Ovary (tissue), 7 donors: ENCODE measurements at regions not wholly inside any gene's neighbourhood (a gene's known extent, or its start where the extent isn't known, plus 50 kb on each side); places are given as distances from the start of the nearest gene placed in this dataset.

ENCODE experiments used
- DNase-seq, 5 donors: peaks; one replicate each; pipeline ENCODE4 v3.0.0-alpha.2; 2019 to 2020
- H3K27ac ChIP-seq, 2 donors: fragments of 200-600 bp; one replicate each; pipeline versions ENCODE4 v1.5.1 to v1.8.0; 2019 to 2022
- H3K27me3 ChIP-seq: fragments of 200-600 bp; one replicate; pipeline ENCODE4 v1.8.0; 2022
- H3K36me3 ChIP-seq: fragments of 200-600 bp; sonication (generic); one replicate; pipeline ENCODE4 v1.5.1; 2019
- H3K4me1 ChIP-seq: one replicate; pipeline ENCODE4 v1.8.1; 2013; ENCODE audit warnings: mild to moderate bottlenecking, moderate library complexity; ENCODE audit not compliant: insufficient read depth
- H3K4me3 ChIP-seq: fragments of 200-600 bp; sonication (generic); one replicate; pipeline ENCODE4 v1.5.1; 2017
- H3K9me3 ChIP-seq, 2 donors: fragments of 200-600 bp in 1 of 2; sonication (generic) in 1 of 2; one replicate each; pipeline versions ENCODE4 v1.5.1 to v1.8.1; 2013 to 2019; ENCODE audit warnings: mild to moderate bottlenecking in 1 of 2, moderate library complexity in 1 of 2
- CTCF ChIP-seq, 3 donors: fragments of 450-650 bp in 2 of 3; fragments of 200-600 bp in 1 of 3; IDR thresholded peaks; one replicate each; pipeline versions ENCODE4 v1.5.1 to v1.8.0; 2016 to 2022; ENCODE audit warnings: antibody characterized with exemption in 3 of 3, mild to moderate bottlenecking in 1 of 3
- EP300 ChIP-seq: sonication (generic); formaldehyde crosslinking; IDR thresholded peaks from one replicate; pipeline ENCODE4 v1.6.1; 2017; ENCODE audit warnings: antibody characterized with exemption
- POLR2A ChIP-seq: fragments of 450-650 bp; IDR thresholded peaks from one replicate; pipeline ENCODE4 v1.6.1; 2017; ENCODE audit warnings: antibody characterized with exemption, mild to moderate bottlenecking, moderate library complexity
- WGBS, 3 donors: extraction: QIAGEN DNeasy Blood & Tissue Kit in 1 of 3; methylation state at CpG; one replicate each; pipeline versions ENCODE4 v1.1.5 to v1.1.7; 2013 to 2017; 5-methylcytosine and 5-hydroxymethylcytosine counted together
- intact Hi-C, 4 donors: fragments of 100-400 bp; cut with DNase I; formaldehyde crosslinking; loops; one replicate each; pipeline versions ENCODE4 v1.11.0 to v1.15.1; 2022 to 2023
- donor health status: DM: no; HTN: no; CAD: no; lungs with moderate emphysema.
- donor health status: DM: no; HTN: no; CAD: no.
- donor health status: Bipolar disorder and iron deficiency.
- donor health status: DM: no; HTN: no; CAD: no.
- donor health status: DM: yes; HTN: yes; CAD: no.

DNA sequence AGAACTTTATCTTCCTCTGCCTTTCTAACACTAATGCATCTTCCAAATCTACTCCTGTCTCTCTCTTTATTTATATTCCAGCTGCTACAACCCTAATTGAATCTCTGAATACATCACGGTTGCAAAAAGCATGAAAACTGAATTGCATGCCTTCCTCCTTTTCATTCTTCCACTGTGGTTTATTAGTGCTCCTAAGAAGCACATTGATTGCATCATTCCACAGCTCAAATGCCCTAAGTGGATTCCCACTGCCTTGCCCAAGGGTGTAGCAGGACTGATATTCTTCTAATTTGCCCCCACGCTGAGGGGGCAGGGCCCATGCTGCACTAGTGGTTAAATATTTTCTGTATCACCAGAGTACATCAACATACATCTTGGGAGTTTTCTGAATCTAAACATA, 640.8 kb downstream of the EFNB2 start:
- 62 to 70% (median 62%) methylated on average over 2 of the region's 2 CpGs for WGBS, 3 donors
- DNase-seq: no peak
- Histone ChIP-seq H3K4me1 (no peaks in the 10 kb centered on the region), H3K27me3 (no peaks in the 10 kb centered on the region), H3K36me3 (no peaks in the 10 kb centered on the region), H3K27ac (no peak overlapping the region), H3K4me3 (no peak overlapping the region), H3K9me3 (no peaks in the 10 kb centered on the region)
- TF ChIP-seq POLR2A: no peak
- TF ChIP-seq EP300: no peak
- intact Hi-C loops: no loop called here

DNA sequence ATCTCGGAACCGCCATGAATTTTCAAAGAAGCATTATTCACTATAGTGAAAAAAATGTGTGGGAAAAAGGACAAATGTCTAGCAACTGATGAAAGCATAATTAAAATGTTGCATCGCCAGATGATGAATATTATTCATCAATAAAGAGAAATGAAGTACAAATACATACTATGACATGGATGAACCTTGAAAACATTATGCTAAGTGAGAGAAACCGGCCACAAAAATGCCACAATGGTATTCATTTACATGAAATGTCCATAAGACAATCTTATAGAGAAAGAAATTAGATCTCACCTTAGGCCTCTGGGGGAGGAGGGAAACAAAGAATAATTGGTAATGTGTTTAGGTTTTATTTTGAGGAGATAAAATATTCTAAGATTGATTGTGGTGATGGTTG, 645.0 kb downstream of the EFNB2 start:
- Histone ChIP-seq H3K4me1 (no peaks in the 10 kb centered on the region), H3K9me3 (no peaks in the 10 kb centered on the region), H3K27me3 (no peaks in the 10 kb centered on the region), H3K4me3 (no peak overlapping the region), H3K27ac (no peak overlapping the region), H3K36me3 (no peaks in the 10 kb centered on the region)
- no peak for DNase-seq
- 91 to 96% (median 95%) methylated on average over 4 of the region's 4 CpGs for WGBS, 3 donors
- intact Hi-C loops: no loop called here
- no peak for TF ChIP-seq POLR2A
- no peak for TF ChIP-seq EP300
- TF ChIP-seq CTCF (IDR thresholded peaks at IDR 0.05): no peak

DNA sequence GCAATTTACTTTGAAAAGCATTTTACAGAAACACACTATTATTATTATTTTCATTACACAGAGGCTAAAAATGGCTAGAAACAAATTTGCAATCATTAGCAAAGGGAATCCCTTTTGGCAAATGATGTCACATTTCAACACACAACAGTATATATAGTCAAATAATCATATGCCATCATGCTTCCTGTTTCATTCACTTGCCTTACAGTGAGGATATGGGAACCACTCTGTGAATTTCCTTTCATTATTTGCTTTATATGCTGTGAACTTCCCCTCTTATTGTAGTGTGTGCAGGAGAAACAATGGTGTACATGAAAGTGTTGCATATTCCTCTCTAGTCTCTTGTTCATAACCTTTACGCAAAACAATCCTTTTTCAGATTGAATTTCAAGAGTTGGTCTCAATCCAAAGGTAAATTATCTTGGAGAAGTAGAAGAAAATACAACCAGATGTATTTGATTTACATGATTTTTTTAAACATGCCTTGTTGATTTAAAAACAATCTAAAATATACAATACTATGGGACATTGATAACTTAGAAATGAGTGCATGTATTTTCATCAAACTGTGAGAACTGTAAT, 657.3 kb downstream of the EFNB2 start:
- 69 to 82% (median 78%) methylated on average over 1 of the region's 1 CpG for WGBS, 3 donors
- no peak for DNase-seq
- TF ChIP-seq CTCF (IDR thresholded peaks at IDR 0.05): no peak
- no peak for TF ChIP-seq POLR2A
- no peak for TF ChIP-seq EP300
- Histone ChIP-seq H3K9me3 (no peaks in the 10 kb centered on the region), H3K4me1 (no peaks in the 10 kb centered on the region), H3K36me3 (no peaks in the 10 kb centered on the region), H3K4me3 (no peak overlapping the region), H3K27me3 (no peaks in the 10 kb centered on the region), H3K27ac (no peak overlapping the region)
- intact Hi-C loops: no loop called here

DNA sequence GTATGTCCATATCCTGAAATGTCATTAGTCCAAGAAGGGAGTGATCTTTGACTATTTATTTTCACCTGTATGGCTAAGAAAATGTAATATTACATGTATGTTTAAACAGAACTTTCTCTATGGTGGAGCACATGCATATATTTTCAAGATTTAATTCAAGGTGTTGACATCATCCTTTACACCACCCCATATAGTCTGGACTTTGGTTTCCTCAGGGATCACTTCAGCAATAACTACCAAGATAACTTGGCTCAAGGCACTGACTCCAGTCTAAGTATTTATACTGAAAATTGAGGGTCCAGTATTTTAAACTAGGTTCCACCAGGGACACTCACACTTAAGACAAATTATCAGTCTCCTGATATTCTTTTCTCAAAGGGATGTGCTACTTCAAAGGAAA, 660.6 kb downstream of the EFNB2 start:
- DNase-seq: no peak
- no peaks in the 10 kb centered on the region for H3K27me3 ChIP-seq
- H3K27ac ChIP-seq: no peak overlapping the region
- H3K36me3 ChIP-seq: no peaks in the 10 kb centered on the region
- TF ChIP-seq CTCF (IDR thresholded peaks at IDR 0.05) (no peak), EP300 (no peak), POLR2A (no peak)
- no peak overlapping the region for H3K4me3 ChIP-seq
- H3K9me3 ChIP-seq: no peaks in the 10 kb centered on the region
- H3K4me1 ChIP-seq: no peaks in the 10 kb centered on the region
- intact Hi-C loops: no loop called here

GRCh38 chr13:105871768-105872167, 663.7 kb downstream of the EFNB2 start:
- intact Hi-C loops: no loop called here
- 60 to 90% (median 88%) methylated on average over 1 of the region's 1 CpG for WGBS, 3 donors
- H3K36me3 ChIP-seq: no peaks in the 10 kb centered on the region

More at GRCh38 chr13:105871768-105872167, 663.7 kb downstream of the EFNB2 start:
- no peak for TF ChIP-seq POLR2A
- TF ChIP-seq EP300: no peak
- no peak for TF ChIP-seq CTCF (IDR thresholded peaks at IDR 0.05)
- no peak overlapping the region for H3K27ac ChIP-seq
- DNase-seq: no peak
- no peak overlapping the region for H3K4me3 ChIP-seq
- H3K4me1 ChIP-seq: no peaks in the 10 kb centered on the region
- H3K27me3 ChIP-seq: no peaks in the 10 kb centered on the region
- H3K9me3 ChIP-seq: no peaks in the 10 kb centered on the region
